Endothelial cell of umbilical vein (primary cell): ENCODE measurements at regions not wholly inside any gene's neighbourhood (a gene's known extent, or its start where the extent isn't known, plus 50 kb on each side); places are given as distances from the start of the nearest gene placed in this dataset.

Experiments used
- EZH2 ChIP-seq: IDR thresholded peaks from 2 replicates; pipeline ENCODE4 v1.6.1; 2012; ENCODE audit warnings: borderline replicate concordance, low read depth, mild to moderate bottlenecking, moderate library complexity, low read length, inconsistent platforms; ENCODE audit not compliant: severe bottlenecking
- FOS ChIP-seq: IDR thresholded peaks from 2 replicates; pipeline ENCODE4 v1.6.1; 2011; ENCODE audit warnings: mild to moderate bottlenecking, low read length, moderate library complexity, borderline replicate concordance; ENCODE audit not compliant: insufficient read depth
- POLR2A ChIP-seq: IDR thresholded peaks from 2 replicates; pipeline ENCODE4 v1.6.1; 2012; ENCODE audit warnings: low read depth, mild to moderate bottlenecking, control low read depth, low read length
- TF ChIP-seq, protein P1 (sequence below), 2 donors: IDR thresholded peaks; 1 replicate in 1 of 2; 2 replicates in 1 of 2; pipeline ENCODE4 v1.5.1; 2011; ENCODE audit warnings: low read length in 2 of 2, mild to moderate bottlenecking in 2 of 2, moderate library complexity in 2 of 2, control low read depth in 1 of 2, inconsistent platforms in 1 of 2, low read depth in 1 of 2; ENCODE audit not compliant: insufficient read depth in 1 of 2; ENCODE audit errors: extremely low read depth in 1 of 2

DNA sequence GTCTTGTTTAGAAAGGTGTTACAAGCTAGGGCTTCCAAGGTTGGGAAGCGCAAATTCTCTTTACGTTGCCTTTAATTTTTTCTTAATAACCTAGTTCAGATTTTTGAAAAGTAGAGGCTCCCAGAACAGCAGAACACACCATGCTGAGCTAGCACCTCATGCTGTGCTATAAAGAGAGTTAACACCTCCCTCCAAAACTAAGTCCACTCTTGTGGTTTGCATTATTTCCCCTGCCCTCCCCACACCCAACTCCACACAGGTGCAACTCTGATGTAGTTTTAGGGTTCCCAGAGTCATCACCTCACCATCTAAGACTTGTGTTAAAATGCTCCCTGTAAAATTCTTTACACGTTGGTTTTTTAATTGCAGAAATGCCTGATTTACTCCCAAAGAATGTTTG lies 459.4 kb upstream of the JARID2 start:
- TF ChIP-seq, protein P1, sequence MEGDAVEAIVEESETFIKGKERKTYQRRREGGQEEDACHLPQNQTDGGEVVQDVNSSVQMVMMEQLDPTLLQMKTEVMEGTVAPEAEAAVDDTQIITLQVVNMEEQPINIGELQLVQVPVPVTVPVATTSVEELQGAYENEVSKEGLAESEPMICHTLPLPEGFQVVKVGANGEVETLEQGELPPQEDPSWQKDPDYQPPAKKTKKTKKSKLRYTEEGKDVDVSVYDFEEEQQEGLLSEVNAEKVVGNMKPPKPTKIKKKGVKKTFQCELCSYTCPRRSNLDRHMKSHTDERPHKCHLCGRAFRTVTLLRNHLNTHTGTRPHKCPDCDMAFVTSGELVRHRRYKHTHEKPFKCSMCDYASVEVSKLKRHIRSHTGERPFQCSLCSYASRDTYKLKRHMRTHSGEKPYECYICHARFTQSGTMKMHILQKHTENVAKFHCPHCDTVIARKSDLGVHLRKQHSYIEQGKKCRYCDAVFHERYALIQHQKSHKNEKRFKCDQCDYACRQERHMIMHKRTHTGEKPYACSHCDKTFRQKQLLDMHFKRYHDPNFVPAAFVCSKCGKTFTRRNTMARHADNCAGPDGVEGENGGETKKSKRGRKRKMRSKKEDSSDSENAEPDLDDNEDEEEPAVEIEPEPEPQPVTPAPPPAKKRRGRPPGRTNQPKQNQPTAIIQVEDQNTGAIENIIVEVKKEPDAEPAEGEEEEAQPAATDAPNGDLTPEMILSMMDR (IDR thresholded peaks at IDR 0.05; ENCODE audit: extremely low read depth in 1 of 2, insufficient read depth in 1 of 2, low read depth in 1 of 2, low read length in 2 of 2), result no peak
- TF ChIP-seq POLR2A (no peak), FOS (no peak), EZH2 (no peak)
